ENCODE measurements at regions not wholly inside any gene's neighbourhood (a gene's known extent, or its start where the extent isn't known, plus 50 kb on each side); places are given as distances from the start of the nearest gene placed in this dataset.

- TF ChIP-seq POLR2A (IDR thresholded peaks at IDR 0.05; ENCODE audit: low read length) (no peak), CEBPB (IDR thresholded peaks at IDR 0.05) (no peak), CTCF (IDR thresholded peaks at IDR 0.05) (no peak), MAX (IDR thresholded peaks at IDR 0.05) (no peak), RNF2 (IDR thresholded peaks at IDR 0.05; ENCODE audit: borderline replicate concordance, low read depth) (no peak), REST (IDR thresholded peaks at IDR 0.05) (no peak), JUN (IDR thresholded peaks at IDR 0.05) (no peak), ZFP36 (IDR thresholded peaks at IDR 0.05; ENCODE audit: borderline replicate concordance, partially characterized antibody) (no peak)
These were observed 291.5 kb downstream of the C16orf95 start for GRCh38 chr16:87025676-87026075.

Data from A549 (cell line).